ENCODE measurements at regions not wholly inside any gene's neighbourhood (a gene's known extent, or its start where the extent isn't known, plus 50 kb on each side); places are given as distances from the start of the nearest gene placed in this dataset.
"Not testable (repeated sequence)": the region's sequence is repeated elsewhere in the genome, so short reads cannot be mapped to it uniquely, and the experiment has no call there.

- DNase-seq: no peak
Observed at GRCh38 chr12:65689508-65689907, 134.8 kb upstream of the HMGA2 start.

- no peak for DNase-seq
Observed at GRCh38 chr12:65690477-65690876, 133.8 kb upstream of the HMGA2 start.

GRCh38 chr12:65694130-65694529 is 130.2 kb upstream of the HMGA2 start:
- DNase-seq: no peak

- no peak for DNase-seq
Observed at GRCh38 chr12:65695113-65695865, 129.0 kb upstream of the HMGA2 start.

GRCh38 chr12:65696227-65696626 is 128.1 kb upstream of the HMGA2 start:
- DNase-seq: no peak

- DNase-seq: no peak
Observed at GRCh38 chr12:65699251-65699650, 125.0 kb upstream of the HMGA2 start.

- no peak for DNase-seq
Observed at GRCh38 chr12:65703176-65703575, 121.1 kb upstream of the HMGA2 start.

- DNase-seq: no peak
Observed at GRCh38 chr12:65705380-65705876, 118.9 kb upstream of the HMGA2 start.

GRCh38 chr12:65707051-65707450 is 117.2 kb upstream of the HMGA2 start:
- no peak for DNase-seq

GRCh38 chr12:65712260-65713004 is 111.9 kb upstream of the HMGA2 start:
- no peak for DNase-seq

- DNase-seq: no peak
Observed at GRCh38 chr12:65715961-65716360, 108.3 kb upstream of the HMGA2 start.

GRCh38 chr12:65720136-65721130 is 103.8 kb upstream of the HMGA2 start:
- DNase-seq: no peak

GRCh38 chr12:65721541-65722190 is 102.6 kb upstream of the HMGA2 start:
- DNase-seq: no peak

GRCh38 chr12:65725376-65725775 is 98.9 kb upstream of the HMGA2 start:
- no peak for DNase-seq

GRCh38 chr12:65728455-65728847 is 95.8 kb upstream of the HMGA2 start:
- no peak for DNase-seq

GRCh38 chr12:65728848-65729793 is 95.2 kb upstream of the HMGA2 start:
- peak; percentile 4 for DNase-seq

- DNase-seq: no peak
Observed at GRCh38 chr12:65731771-65732170, 92.5 kb upstream of the HMGA2 start.

- DNase-seq: not testable (repeated sequence)
Observed at GRCh38 chr12:65733643-65734042, 90.6 kb upstream of the HMGA2 start.

GRCh38 chr12:65734226-65734625 is 90.1 kb upstream of the HMGA2 start:
- no peak for DNase-seq

GRCh38 chr12:65739606-65740005 is 84.7 kb upstream of the HMGA2 start:
- DNase-seq: no peak

- no peak for DNase-seq
Observed at GRCh38 chr12:65740506-65740872, 83.8 kb upstream of the HMGA2 start.

All from activated CD4-positive, alpha-beta T cell treated with anti-CD3 and anti-CD28 coated beads for 48 hours (primary cell).